ENCODE measurements at regions not wholly inside any gene's neighbourhood (a gene's known extent, or its start where the extent isn't known, plus 50 kb on each side); places are given as distances from the start of the nearest gene placed in this dataset.

DNA sequence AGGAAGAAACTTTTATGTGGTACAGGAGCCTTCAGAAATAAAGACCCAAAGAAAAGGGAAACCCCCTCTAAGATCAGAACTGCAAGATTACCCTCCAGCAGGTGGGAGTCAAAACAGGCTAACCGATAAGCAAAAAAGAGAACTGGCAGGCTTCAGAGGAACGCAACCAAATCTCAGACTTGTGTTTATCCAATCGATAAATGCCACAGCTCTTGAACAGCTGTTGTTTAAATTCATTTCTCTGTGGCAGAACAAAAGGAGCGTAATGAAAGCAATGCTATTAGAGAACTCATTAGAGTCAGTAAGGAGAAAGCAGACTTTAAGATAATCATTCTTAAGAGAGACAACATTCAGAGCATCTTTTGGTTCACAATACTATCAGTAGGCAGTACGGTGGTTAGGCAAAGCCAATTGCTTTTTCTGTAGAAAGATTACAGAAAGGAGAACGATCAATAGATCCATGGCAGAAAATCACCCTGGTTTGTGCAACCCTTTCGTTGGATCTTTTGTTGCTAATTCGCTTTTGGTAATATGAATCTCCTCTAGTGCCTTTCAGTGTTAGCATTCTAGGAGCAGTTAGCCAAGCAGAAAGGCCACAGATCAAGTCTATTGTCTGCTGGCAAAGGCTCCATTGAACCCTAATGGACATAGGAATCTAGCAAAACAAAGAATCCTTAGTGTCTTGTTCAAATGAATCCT lies 476.4 kb upstream of the CHST9 start:
- TF ChIP-seq, protein P1, sequence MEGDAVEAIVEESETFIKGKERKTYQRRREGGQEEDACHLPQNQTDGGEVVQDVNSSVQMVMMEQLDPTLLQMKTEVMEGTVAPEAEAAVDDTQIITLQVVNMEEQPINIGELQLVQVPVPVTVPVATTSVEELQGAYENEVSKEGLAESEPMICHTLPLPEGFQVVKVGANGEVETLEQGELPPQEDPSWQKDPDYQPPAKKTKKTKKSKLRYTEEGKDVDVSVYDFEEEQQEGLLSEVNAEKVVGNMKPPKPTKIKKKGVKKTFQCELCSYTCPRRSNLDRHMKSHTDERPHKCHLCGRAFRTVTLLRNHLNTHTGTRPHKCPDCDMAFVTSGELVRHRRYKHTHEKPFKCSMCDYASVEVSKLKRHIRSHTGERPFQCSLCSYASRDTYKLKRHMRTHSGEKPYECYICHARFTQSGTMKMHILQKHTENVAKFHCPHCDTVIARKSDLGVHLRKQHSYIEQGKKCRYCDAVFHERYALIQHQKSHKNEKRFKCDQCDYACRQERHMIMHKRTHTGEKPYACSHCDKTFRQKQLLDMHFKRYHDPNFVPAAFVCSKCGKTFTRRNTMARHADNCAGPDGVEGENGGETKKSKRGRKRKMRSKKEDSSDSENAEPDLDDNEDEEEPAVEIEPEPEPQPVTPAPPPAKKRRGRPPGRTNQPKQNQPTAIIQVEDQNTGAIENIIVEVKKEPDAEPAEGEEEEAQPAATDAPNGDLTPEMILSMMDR (IDR thresholded peaks at IDR 0.05): peak; percentile 32
- TF ChIP-seq EZH2phosphoT487 (IDR thresholded peaks at IDR 0.05) (peak; percentile 98), EZH2 (IDR thresholded peaks at IDR 0.05) (no peak)
